IMR-90 (cell line): ENCODE measurements at regions not wholly inside any gene's neighbourhood (a gene's known extent, or its start where the extent isn't known, plus 50 kb on each side); places are given as distances from the start of the nearest gene placed in this dataset.

Experiments
- ATAC-seq: fragments of 200-7000 bp; cut with Tn5 transposase; 2 replicates; pipeline ENCODE4 v1.9.1; 2020; ENCODE audit warnings: low read depth, mild to moderate bottlenecking, moderate library complexity
- BruUV-seq: library from RNA; stranded (reverse); fragments of 400-500 nt; replicated peaks from 2 replicates; lab custom pipeline; 2021; lab: Mats Ljungman, UMichigan
- CTCF ChIA-PET: fragments of 300-600 bp; formaldehyde crosslinking; extraction: SDS; loops from one replicate; lab custom pipeline; 2021; ENCODE audit warnings: antibody characterized with exemption; lab: Yijun Ruan, JAX
- POLR2A ChIA-PET: fragments of 300-600 bp; sonication (Branson Sonifier 250); formaldehyde crosslinking; loops from one replicate; lab custom pipeline; 2022; ENCODE audit warnings: antibody characterized with exemption; ENCODE audit not compliant: unreplicated experiment; lab: Charles Lee
- DNase-seq: peaks from one replicate; pipeline ENCODE4 v3.0.0; 2013
- H2AFZ ChIP-seq: replicated peaks from 2 replicates; pipeline ENCODE3; 2013; ENCODE audit warnings: low read length, mild to moderate bottlenecking; ENCODE audit not compliant: poor library complexity
- H2AK5ac ChIP-seq: 2 replicates; pipeline ENCODE4 v1.6.1; 2013; ENCODE audit warnings: low read depth, low read length, inconsistent platforms
- H2AK9ac ChIP-seq: replicated peaks from 2 replicates; pipeline ENCODE3; 2013; ENCODE audit warnings: mild to moderate bottlenecking, low read depth, low read length, moderate library complexity; ENCODE audit not compliant: poor library complexity
- H2BK120ac ChIP-seq: 2 replicates; pipeline ENCODE4 v1.6.1; 2013; ENCODE audit warnings: low read depth, low read length, inconsistent platforms
- H2BK15ac ChIP-seq: 3 replicates; pipeline ENCODE4 v1.6.1; 2013; ENCODE audit warnings: low read depth, low read length, inconsistent platforms
- H2BK20ac ChIP-seq: 2 replicates; pipeline ENCODE4 v1.6.1; 2013; ENCODE audit warnings: low read depth, mild to moderate bottlenecking, inconsistent platforms, low read length, moderate library complexity
- H2BK5ac ChIP-seq: 2 replicates; pipeline ENCODE4 v1.6.1; 2013; ENCODE audit warnings: mild to moderate bottlenecking, low read depth, low read length, inconsistent platforms; ENCODE audit not compliant: poor library complexity, severe bottlenecking
- H3K14ac ChIP-seq: replicated peaks from 2 replicates; pipeline ENCODE4 v1.6.1; 2013; ENCODE audit warnings: low read depth, low read length, inconsistent platforms
- H3K18ac ChIP-seq: 2 replicates; pipeline ENCODE4 v1.6.1; 2013; ENCODE audit warnings: low read depth, low read length, control low read depth
- H3K23ac ChIP-seq: 2 replicates; pipeline ENCODE4 v1.6.1; 2013; ENCODE audit warnings: low read depth, low read length, inconsistent platforms
- H3K27ac ChIP-seq: 2 replicates; pipeline ENCODE4 v1.5.1; 2013; ENCODE audit warnings: mild to moderate bottlenecking, control low read depth, low read length; ENCODE audit not compliant: insufficient read depth
- H3K27me3 ChIP-seq: 2 replicates; pipeline ENCODE4 v1.6.1; 2013; ENCODE audit warnings: low read length; ENCODE audit not compliant: control insufficient read depth, insufficient read depth
- H3K36me3 ChIP-seq: 2 replicates; pipeline ENCODE4 v1.6.1; 2013; ENCODE audit warnings: low read length, mixed read lengths; ENCODE audit not compliant: control insufficient read depth, insufficient read depth
- H3K4ac ChIP-seq: 2 replicates; pipeline ENCODE4 v1.6.1; 2013; ENCODE audit warnings: low read depth, low read length, inconsistent platforms
- H3K4me1 ChIP-seq: 2 replicates; pipeline ENCODE4 v1.6.1; 2013; ENCODE audit warnings: low read length, mixed read lengths; ENCODE audit not compliant: control insufficient read depth, insufficient read depth
- H3K4me2 ChIP-seq: 2 replicates; pipeline ENCODE4 v1.6.1; 2013; ENCODE audit warnings: low read depth, mild to moderate bottlenecking, control low read depth, low read length, moderate library complexity
- H3K4me3 ChIP-seq: 2 replicates; pipeline ENCODE4 v1.5.1; 2013; ENCODE audit warnings: low read depth, mild to moderate bottlenecking, control low read depth, low read length, moderate library complexity; ENCODE audit not compliant: insufficient read depth
- H3K56ac ChIP-seq: 2 replicates; pipeline ENCODE4 v1.6.1; 2013; ENCODE audit warnings: low read length, inconsistent platforms; ENCODE audit not compliant: insufficient read depth; ENCODE audit errors: extremely low read depth
- H3K79me1 ChIP-seq, 2 experiments: 2 replicates each; pipeline ENCODE4 v1.6.1; 2013; ENCODE audit warnings: low read length in 2 of 2, inconsistent platforms in 1 of 2, low read depth in 1 of 2
- H3K9ac ChIP-seq: 2 replicates; pipeline ENCODE4 v1.6.1; 2013; ENCODE audit warnings: low read depth, low read length, control low read depth
- H3K9me1 ChIP-seq: 2 replicates; pipeline ENCODE4 v1.6.1; 2013; ENCODE audit warnings: low read length, inconsistent platforms; ENCODE audit not compliant: insufficient read depth
- H3K9me3 ChIP-seq: 2 replicates; pipeline ENCODE4 v1.6.1; 2013; ENCODE audit warnings: low read length; ENCODE audit not compliant: control insufficient read depth, insufficient read depth
- H4K20me1 ChIP-seq: 2 replicates; pipeline ENCODE4 v1.6.1; 2013; ENCODE audit warnings: low read length, inconsistent platforms; ENCODE audit not compliant: insufficient read depth
- H4K5ac ChIP-seq: 2 replicates; pipeline ENCODE4 v1.6.1; 2013; ENCODE audit warnings: mild to moderate bottlenecking, low read depth, low read length, control low read depth
- H4K8ac ChIP-seq, 2 experiments: 2 replicates each; pipeline ENCODE4 v1.6.1; 2013; ENCODE audit warnings: low read depth in 2 of 2, low read length in 2 of 2, control low read depth in 1 of 2, inconsistent platforms in 1 of 2
- H4K91ac ChIP-seq: 2 replicates; pipeline ENCODE4 v1.6.1; 2013; ENCODE audit warnings: low read depth, low read length, inconsistent platforms; ENCODE audit not compliant: insufficient read depth
- BHLHE40 ChIP-seq: fragments of 150-350 bp; IDR thresholded peaks from 2 replicates; pipeline ENCODE4 v1.6.1; 2016; ENCODE audit warnings: mild to moderate bottlenecking, low read depth, low read length
- CEBPB ChIP-seq: IDR thresholded peaks from 2 replicates; pipeline ENCODE4 v1.6.1; 2012; ENCODE audit warnings: low read depth, low read length, improper control_type of control experiment
- MAZ ChIP-seq: IDR thresholded peaks from 2 replicates; pipeline ENCODE4 v1.6.1; 2012; ENCODE audit warnings: low read depth, mild to moderate bottlenecking, low read length, improper control_type of control experiment, moderate library complexity, borderline replicate concordance
- MXI1 ChIP-seq: IDR thresholded peaks from 2 replicates; pipeline ENCODE4 v1.6.1; 2012; ENCODE audit warnings: low read depth, mild to moderate bottlenecking, low read length, moderate library complexity, borderline replicate concordance
- NFE2L2 ChIP-seq: fragments of 150-350 bp; IDR thresholded peaks from 2 replicates; pipeline ENCODE4 v1.6.1; 2016; ENCODE audit warnings: low read depth, mild to moderate bottlenecking, low read length
- POLR2A ChIP-seq: IDR thresholded peaks from 2 replicates; pipeline ENCODE4 v1.6.1; 2012; ENCODE audit warnings: mild to moderate bottlenecking, low read depth, low read length
- RCOR1 ChIP-seq: IDR thresholded peaks from 2 replicates; pipeline ENCODE4 v1.6.1; 2012; ENCODE audit warnings: mild to moderate bottlenecking, low read length, improper control_type of control experiment; ENCODE audit not compliant: insufficient replicate concordance
- RFX5 ChIP-seq: IDR thresholded peaks from 2 replicates; pipeline ENCODE4 v1.8.0; 2012; ENCODE audit warnings: low read depth, mild to moderate bottlenecking, low read length, moderate library complexity
- SMC3 ChIP-seq: fragments of 150-350 bp; IDR thresholded peaks from 2 replicates; pipeline ENCODE4 v1.6.1; 2016; ENCODE audit warnings: low read depth, mild to moderate bottlenecking, antibody characterized with exemption, low read length, moderate library complexity
- USF2 ChIP-seq: fragments of 150-350 bp; IDR thresholded peaks from 2 replicates; pipeline ENCODE4 v1.6.1; 2017; ENCODE audit warnings: mild to moderate bottlenecking, antibody characterized with exemption, low read length, low read depth
- whole genome bisulfite sequencing, 2 experiments: methylation state at CpG; one replicate each; pipeline versions ENCODE4 v1.1.5 to v1.1.7; 2013; ENCODE audit warnings: missing lambda C conversion rate in 2 of 2; ENCODE audit not compliant: insufficient read length in 1 of 2; ENCODE audit errors: extremely low coverage in 2 of 2; 5-methylcytosine and 5-hydroxymethylcytosine counted together
- dilution Hi-C: fragments of 300-500 bp; cut with HindIII; formaldehyde crosslinking; loops from one replicate; pipeline ENCODE4 v1.14.3; 2018; ENCODE audit warnings: low sequenced_read_pairs; ENCODE audit not compliant: unreplicated experiment
- in situ Hi-C: fragments of 300-500 bp; cut with MboI; formaldehyde crosslinking; loops from 3 replicates; pipeline ENCODE4 v1.14.3; 2019; ENCODE audit warnings: low sequenced_read_pairs, inconsistent platforms, mixed read lengths
- intact Hi-C: fragments of 100-400 bp; cut with micrococcal nuclease; formaldehyde crosslinking; loops from 2 replicates; pipeline ENCODE4 v1.10.0; 2022
- TF ChIP-seq, protein P1 (sequence below): fragments of 150-350 bp; IDR thresholded peaks from 2 replicates; pipeline ENCODE4 v1.6.1; 2016; ENCODE audit warnings: low read depth, mild to moderate bottlenecking, low read length, moderate library complexity, borderline replicate concordance
- TF ChIP-seq, protein P2 (sequence below): conservative IDR thresholded peaks from 2 replicates; pipeline ENCODE4 v1.5.1; 2012; ENCODE audit warnings: mild to moderate bottlenecking, low read depth, low read length, improper control_type of control experiment

DNA sequence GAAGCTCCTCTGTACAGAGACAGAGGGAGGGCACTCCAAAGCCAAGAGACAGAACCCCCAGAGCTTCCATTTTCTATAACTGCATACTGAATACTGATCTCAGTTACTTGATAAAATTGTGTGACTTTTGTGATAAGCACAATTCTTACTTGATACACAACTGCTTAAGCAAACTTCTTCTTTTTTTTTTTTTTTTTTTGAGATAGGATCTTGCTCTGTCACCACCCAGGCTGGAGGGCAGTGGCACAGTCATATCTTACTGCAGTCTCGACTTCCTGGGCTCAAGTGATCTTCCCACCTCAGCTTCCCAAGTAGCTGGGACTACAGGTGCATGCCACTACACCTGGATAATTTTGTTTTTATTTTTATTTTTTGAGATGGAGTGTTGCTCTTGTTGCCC, 252.1 kb upstream of the ZNF608 start:
- Histone ChIP-seq H3K27me3 (no peaks in the 10 kb centered on the region), H2BK5ac (no peak overlapping the region), H2AK5ac (no peak overlapping the region), H2BK20ac (no peak overlapping the region), H3K18ac (peak overlapping the region; percentile 45; the same call in 1 of the 2 replicates), H4K91ac (no peak overlapping the region), H3K9me3 (no peaks in the 10 kb centered on the region), H2BK15ac (no peak overlapping the region), H3K4ac (no peak overlapping the region), H3K27ac (no peak overlapping the region), H3K79me1 (no peaks in the 10 kb centered on the region), H3K9me1 (0 out of 2 replicates have a peak, but pooled peaks cover 2% of the 10 kb centered on the region), H4K20me1 (no peaks in the 10 kb centered on the region), H3K56ac (no peak overlapping the region), H2AK9ac (no peak overlapping the region), H3K36me3 (no peaks in the 10 kb centered on the region), H3K4me3 (no peak overlapping the region), H4K8ac (no peak overlapping the region), H2BK120ac (no peak overlapping the region), H3K4me1 (peaks cover 13% of the 10 kb centered on the region), H3K14ac (no peak overlapping the region), H3K4me2 (no peak overlapping the region), H3K9ac (no peak overlapping the region), H3K23ac (no peak overlapping the region), H4K5ac (no peak overlapping the region), H2AFZ (no peak overlapping the region)
- dilution Hi-C loops = no loop called here
- BruUV-seq = no TSS peak
- POLR2A ChIA-PET = no interaction called here
- DNase-seq (no peak), ATAC-seq (no peak)
- no CpG with 5 or more reads among the region's 1 CpG for WGBS, 2 experiments
- in situ Hi-C loops = no loop called here
- TF ChIP-seq RCOR1 = no peak
- TF ChIP-seq MAZ = no peak
- TF ChIP-seq, protein P1, sequence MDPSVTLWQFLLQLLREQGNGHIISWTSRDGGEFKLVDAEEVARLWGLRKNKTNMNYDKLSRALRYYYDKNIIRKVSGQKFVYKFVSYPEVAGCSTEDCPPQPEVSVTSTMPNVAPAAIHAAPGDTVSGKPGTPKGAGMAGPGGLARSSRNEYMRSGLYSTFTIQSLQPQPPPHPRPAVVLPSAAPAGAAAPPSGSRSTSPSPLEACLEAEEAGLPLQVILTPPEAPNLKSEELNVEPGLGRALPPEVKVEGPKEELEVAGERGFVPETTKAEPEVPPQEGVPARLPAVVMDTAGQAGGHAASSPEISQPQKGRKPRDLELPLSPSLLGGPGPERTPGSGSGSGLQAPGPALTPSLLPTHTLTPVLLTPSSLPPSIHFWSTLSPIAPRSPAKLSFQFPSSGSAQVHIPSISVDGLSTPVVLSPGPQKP = no peak
- no peak for TF ChIP-seq SMC3
- TF ChIP-seq, protein P2, sequence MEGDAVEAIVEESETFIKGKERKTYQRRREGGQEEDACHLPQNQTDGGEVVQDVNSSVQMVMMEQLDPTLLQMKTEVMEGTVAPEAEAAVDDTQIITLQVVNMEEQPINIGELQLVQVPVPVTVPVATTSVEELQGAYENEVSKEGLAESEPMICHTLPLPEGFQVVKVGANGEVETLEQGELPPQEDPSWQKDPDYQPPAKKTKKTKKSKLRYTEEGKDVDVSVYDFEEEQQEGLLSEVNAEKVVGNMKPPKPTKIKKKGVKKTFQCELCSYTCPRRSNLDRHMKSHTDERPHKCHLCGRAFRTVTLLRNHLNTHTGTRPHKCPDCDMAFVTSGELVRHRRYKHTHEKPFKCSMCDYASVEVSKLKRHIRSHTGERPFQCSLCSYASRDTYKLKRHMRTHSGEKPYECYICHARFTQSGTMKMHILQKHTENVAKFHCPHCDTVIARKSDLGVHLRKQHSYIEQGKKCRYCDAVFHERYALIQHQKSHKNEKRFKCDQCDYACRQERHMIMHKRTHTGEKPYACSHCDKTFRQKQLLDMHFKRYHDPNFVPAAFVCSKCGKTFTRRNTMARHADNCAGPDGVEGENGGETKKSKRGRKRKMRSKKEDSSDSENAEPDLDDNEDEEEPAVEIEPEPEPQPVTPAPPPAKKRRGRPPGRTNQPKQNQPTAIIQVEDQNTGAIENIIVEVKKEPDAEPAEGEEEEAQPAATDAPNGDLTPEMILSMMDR = no peak
- TF ChIP-seq NFE2L2 = no peak
- TF ChIP-seq MXI1 = no peak
- TF ChIP-seq USF2 = no peak
- no peak for TF ChIP-seq RFX5
- no peak for TF ChIP-seq BHLHE40
- no peak for TF ChIP-seq CEBPB
- TF ChIP-seq POLR2A = no peak
- intact Hi-C loops = loop anchor here (10.0 kb wide), 1 partner anchor 486 kb away; no protein-coding TSS in a partner anchor
- CTCF ChIA-PET = interaction anchor here (0.6 to 1.3 kb wide), 2 partner anchors 16 to 48 kb away, joined by 3 to 4 read pairs; no protein-coding TSS in a partner anchor
